GM23248 (cell line): ENCODE measurements at regions not wholly inside any gene's neighbourhood (a gene's known extent, or its start where the extent isn't known, plus 50 kb on each side); places are given as distances from the start of the nearest gene placed in this dataset.
"Not testable (repeated sequence)": the region's sequence is repeated elsewhere in the genome, so short reads cannot be mapped to it uniquely, and the experiment has no call there.

ENCODE experiments used
- DNase-seq: peaks from one replicate; pipeline ENCODE4 v3.0.0-alpha.2; 2015
- H2AFZ ChIP-seq: fragments of 200-600 bp; sonication (generic); 2 replicates; pipeline ENCODE4 v1.6.1; 2016; ENCODE audit warnings: antibody characterized with exemption
- H3F3A ChIP-seq: fragments of 200-600 bp; sonication (generic); 2 replicates; pipeline ENCODE4 v1.6.1; 2016; ENCODE audit warnings: mild to moderate bottlenecking, antibody characterized with exemption, mixed run types; ENCODE audit not compliant: insufficient read depth
- H3K27ac ChIP-seq: fragments of 200-600 bp; sonication (generic); 2 replicates; pipeline ENCODE4 v1.5.1; 2016; ENCODE audit warnings: mild to moderate bottlenecking
- H3K27me3 ChIP-seq: fragments of 200-600 bp; sonication (generic); replicated peaks from 2 replicates; pipeline ENCODE4 v1.6.1; 2016; ENCODE audit warnings: mild to moderate bottlenecking; ENCODE audit not compliant: insufficient read depth
- H3K36me3 ChIP-seq: fragments of 200-600 bp; sonication (generic); 2 replicates; pipeline ENCODE4 v1.6.1; 2016; ENCODE audit warnings: low read depth, mild to moderate bottlenecking
- H3K4me1 ChIP-seq: fragments of 200-600 bp; sonication (generic); 2 replicates; pipeline ENCODE4 v1.6.1; 2016; ENCODE audit warnings: mild to moderate bottlenecking; ENCODE audit not compliant: insufficient read depth
- H3K4me2 ChIP-seq: fragments of 200-600 bp; sonication (generic); one replicate; pipeline ENCODE4 v1.6.1; 2016; ENCODE audit warnings: mild to moderate bottlenecking; ENCODE audit not compliant: unreplicated experiment
- H3K4me3 ChIP-seq: fragments of 200-600 bp; sonication (generic); 2 replicates; pipeline ENCODE4 v1.5.1; 2016; ENCODE audit warnings: mild to moderate bottlenecking
- H3K79me2 ChIP-seq: fragments of 200-600 bp; sonication (generic); 2 replicates; pipeline ENCODE4 v1.6.1; 2016; ENCODE audit warnings: mild to moderate bottlenecking; ENCODE audit not compliant: insufficient read depth
- H3K9ac ChIP-seq: fragments of 200-600 bp; sonication (generic); 2 replicates; pipeline ENCODE4 v1.6.1; 2016; ENCODE audit warnings: mild to moderate bottlenecking
- H3K9me2 ChIP-seq: fragments of 200-600 bp; sonication (generic); 2 replicates; pipeline ENCODE4 v1.6.1; 2016; ENCODE audit warnings: mixed run types, mild to moderate bottlenecking, moderate library complexity; ENCODE audit not compliant: insufficient read depth
- H3K9me3 ChIP-seq: fragments of 200-600 bp; sonication (generic); one replicate; pipeline ENCODE4 v1.6.1; 2017; ENCODE audit warnings: low read depth
- H4K20me1 ChIP-seq: fragments of 200-600 bp; sonication (generic); 2 replicates; pipeline ENCODE4 v1.6.0; 2016; ENCODE audit not compliant: insufficient read depth
- EZH2 ChIP-seq: fragments of 200-600 bp; sonication (generic); IDR thresholded peaks from 2 replicates; pipeline ENCODE4 v1.6.1; 2018; ENCODE audit warnings: antibody characterized with exemption, mild to moderate bottlenecking; ENCODE audit not compliant: insufficient read depth, poor library complexity, severe bottlenecking
- EZH2phosphoT487 ChIP-seq: fragments of 200-600 bp; sonication (generic); IDR thresholded peaks from 2 replicates; pipeline ENCODE4 v1.6.1; 2018; ENCODE audit warnings: antibody characterized with exemption, moderate library complexity, mild to moderate bottlenecking, low read depth; ENCODE audit not compliant: insufficient read depth
- WGBS, 2 experiments: methylation state at CpG; one replicate each; pipeline ENCODE4 v1.1.6; 2015 to 2017; ENCODE audit warnings: low lambda C conversion rate in 2 of 2, low coverage in 1 of 2; ENCODE audit errors: missing lambda C conversion rate in 2 of 2; 5-methylcytosine and 5-hydroxymethylcytosine counted together
- in situ Hi-C: fragments of 300-500 bp; cut with MboI; formaldehyde crosslinking; loops from 2 replicates; pipeline ENCODE4 v1.15.0; 2020

DNA sequence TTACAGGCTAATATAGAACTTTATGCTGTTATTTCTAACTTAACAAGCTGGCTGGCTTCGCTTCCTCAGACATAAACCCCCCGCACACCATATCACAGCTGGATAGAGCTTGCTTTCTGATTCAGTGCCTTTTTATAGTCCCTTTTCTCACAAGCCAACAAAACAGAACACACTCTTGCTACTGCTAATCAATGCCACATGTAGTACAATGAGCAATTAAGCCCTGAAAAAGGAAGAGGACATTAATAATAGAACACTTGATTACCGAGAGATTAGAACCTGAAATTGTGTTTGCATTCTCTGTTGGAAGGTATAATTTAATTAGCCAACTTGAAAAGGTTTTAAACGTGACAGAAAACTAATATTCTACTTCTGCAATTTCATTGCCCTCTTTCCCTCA is 267.7 kb upstream of the CYRIA start:
- no peak overlapping the region for H3K27ac ChIP-seq
- H3K9me2 ChIP-seq: peaks cover 3% of the 10 kb centered on the region; the same call in 1 of the 2 replicates

DNA sequence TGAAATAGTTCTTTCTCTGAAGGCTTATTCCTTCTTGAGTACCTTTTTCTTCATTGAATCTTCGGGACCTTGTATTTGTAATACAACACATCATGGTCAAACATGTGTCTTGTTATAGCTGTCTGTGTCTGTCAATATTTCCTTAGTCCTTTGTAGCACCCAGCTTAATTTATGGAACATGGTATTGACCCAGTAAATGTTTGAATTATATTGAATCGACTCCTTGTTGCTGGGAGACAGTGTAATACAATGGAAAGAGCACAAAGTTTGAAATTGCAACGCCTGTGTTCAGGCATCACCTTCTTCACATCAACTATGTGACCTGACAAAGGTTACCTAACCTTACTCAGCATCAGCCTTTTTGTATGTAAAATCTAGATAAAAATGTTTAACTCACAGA is 267.2 kb upstream of the CYRIA start:
- Histone ChIP-seq H3K27ac (no peak overlapping the region), H3K9ac (no peak overlapping the region), H3K4me2 (no peak overlapping the region), H3K27me3 (no peaks in the 10 kb centered on the region), H3K4me3 (no peak overlapping the region), H3K4me1 (no peaks in the 10 kb centered on the region), H4K20me1 (no peaks in the 10 kb centered on the region), H3K9me3 (no peaks in the 10 kb centered on the region), H3K79me2 (no peaks in the 10 kb centered on the region), H3K9me2 (no peaks in the 10 kb centered on the region), H2AFZ (no peak overlapping the region), H3K36me3 (no peaks in the 10 kb centered on the region), H3F3A (no peaks in the 10 kb centered on the region)
- in situ Hi-C loops: no loop called here
- no peak for DNase-seq
- TF ChIP-seq EZH2 (no peak), EZH2phosphoT487 (no peak)
- WGBS, 2 experiments: 13% methylated on average over 3 of the region's 3 CpGs

More for the DNA sequence above, 267.7 kb upstream of the CYRIA start:
- Histone ChIP-seq H3K4me3 (no peak overlapping the region), H3K9me3 (no peaks in the 10 kb centered on the region), H3F3A (no peaks in the 10 kb centered on the region), H4K20me1 (no peaks in the 10 kb centered on the region), H3K27me3 (no peaks in the 10 kb centered on the region), H3K4me1 (no peaks in the 10 kb centered on the region), H2AFZ (no peak overlapping the region), H3K4me2 (no peak overlapping the region), H3K9ac (no peak overlapping the region), H3K79me2 (no peaks in the 10 kb centered on the region), H3K36me3 (no peaks in the 10 kb centered on the region)
- TF ChIP-seq EZH2phosphoT487 (no peak), EZH2 (no peak)
- in situ Hi-C loops: no loop called here
- DNase-seq: no peak
- WGBS, 2 experiments: 10 to 13% methylated on average over 4 of the region's 4 CpGs

- TF ChIP-seq EZH2phosphoT487 (no peak), EZH2 (no peak)
- Histone ChIP-seq H3K27me3 (no peaks in the 10 kb centered on the region), H4K20me1 (no peaks in the 10 kb centered on the region), H3K27ac (no peak overlapping the region), H3K9ac (no peak overlapping the region), H3K4me2 (no peak overlapping the region), H3K9me2 (no peaks in the 10 kb centered on the region), H3K36me3 (no peaks in the 10 kb centered on the region), H3K79me2 (no peaks in the 10 kb centered on the region), H3F3A (no peaks in the 10 kb centered on the region), H2AFZ (no peak overlapping the region), H3K4me3 (no peak overlapping the region), H3K9me3 (no peaks in the 10 kb centered on the region), H3K4me1 (no peaks in the 10 kb centered on the region)
- WGBS, 2 experiments: 21 to 25% methylated on average over 4 of the region's 4 CpGs
- in situ Hi-C loops: no loop called here
- no peak for DNase-seq
Observed at GRCh38 chr2:16931441-16931840, 265.8 kb upstream of the CYRIA start.

GRCh38 chr2:16927398-16927797 is 261.8 kb upstream of the CYRIA start:
- Histone ChIP-seq H3K4me3 (no peak overlapping the region), H3K9me3 (no peaks in the 10 kb centered on the region), H3F3A (no peaks in the 10 kb centered on the region), H4K20me1 (no peaks in the 10 kb centered on the region), H3K27me3 (no peaks in the 10 kb centered on the region), H2AFZ (no peak overlapping the region), H3K36me3 (no peaks in the 10 kb centered on the region), H3K27ac (no peak overlapping the region), H3K4me1 (no peaks in the 10 kb centered on the region), H3K79me2 (no peaks in the 10 kb centered on the region), H3K9me2 (no peaks in the 10 kb centered on the region), H3K4me2 (no peak overlapping the region), H3K9ac (no peak overlapping the region)
- 38 to 49% methylated on average over 1 of the region's 1 CpG for WGBS, 2 experiments
- in situ Hi-C loops: no loop called here
- no peak for DNase-seq
- TF ChIP-seq EZH2: no peak
- TF ChIP-seq EZH2phosphoT487: no peak

DNA sequence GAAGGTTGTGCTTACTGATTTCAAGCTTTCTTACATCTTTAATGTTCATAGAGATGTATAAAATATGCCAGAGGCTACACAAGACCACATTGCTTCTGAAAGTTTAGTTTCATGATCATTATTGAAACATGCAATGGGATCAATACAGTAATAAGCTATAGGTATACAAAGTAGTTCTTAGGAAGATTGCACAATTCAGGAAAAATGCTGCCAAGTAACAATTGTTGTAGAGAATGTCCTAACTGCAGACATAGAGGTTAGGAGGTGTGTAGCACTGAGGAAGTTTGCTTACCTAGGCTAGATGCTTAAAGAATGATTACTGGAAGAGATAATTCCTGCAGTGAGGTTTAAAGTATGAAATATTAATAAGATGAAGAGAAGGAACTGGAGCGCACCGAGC is 259.5 kb upstream of the CYRIA start:
- no peak for DNase-seq
- H3K4me3 ChIP-seq: no peak overlapping the region
- H3K36me3 ChIP-seq: no peaks in the 10 kb centered on the region
- H3K27ac ChIP-seq: no peak overlapping the region
- H3K4me2 ChIP-seq: no peak overlapping the region
- H3K9me2 ChIP-seq: no peaks in the 10 kb centered on the region
- no peaks in the 10 kb centered on the region for H4K20me1 ChIP-seq
- H3K27me3 ChIP-seq: no peaks in the 10 kb centered on the region
- in situ Hi-C loops: no loop called here
- no peaks in the 10 kb centered on the region for H3K9me3 ChIP-seq
- 64% methylated on average over 2 of the region's 2 CpGs for WGBS, 2 experiments
- no peak overlapping the region for H3K9ac ChIP-seq
- no peaks in the 10 kb centered on the region for H3K4me1 ChIP-seq
- no peak overlapping the region for H2AFZ ChIP-seq
- H3F3A ChIP-seq: no peaks in the 10 kb centered on the region
- H3K79me2 ChIP-seq: no peaks in the 10 kb centered on the region
- TF ChIP-seq EZH2phosphoT487 (no peak), EZH2 (no peak)

- H3K36me3 ChIP-seq, H3K9me3 ChIP-seq, H3K79me2 ChIP-seq, DNase-seq, H3K9ac ChIP-seq, H3K4me3 ChIP-seq, in situ Hi-C loops, H2AFZ ChIP-seq, H3K27me3 ChIP-seq, H4K20me1 ChIP-seq, H3K27ac ChIP-seq, H3K9me2 ChIP-seq, H3K4me1 ChIP-seq, H3F3A ChIP-seq, H3K4me2 ChIP-seq: not testable (repeated sequence)
- 13 to 25% methylated on average over 3 of the region's 3 CpGs for WGBS, 2 experiments
Observed at GRCh38 chr2:16915341-16915755, 249.7 kb upstream of the CYRIA start.
